ENCODE measurements at regions not wholly inside any gene's neighbourhood (a gene's known extent, or its start where the extent isn't known, plus 50 kb on each side); places are given as distances from the start of the nearest gene placed in this dataset.

- TF ChIP-seq CTCF (IDR thresholded peaks at IDR 0.05) (no peak; the same call in 1 of the 2 replicates), POLR2AphosphoS5 (IDR thresholded peaks at IDR 0.05; ENCODE audit: low read depth, low read length) (no peak), SIN3A (IDR thresholded peaks at IDR 0.05; ENCODE audit: borderline replicate concordance, insufficient read depth, low read depth, low read length) (no peak)
Observed at GRCh38 chr4:184310171-184310567, 92.5 kb upstream of the ENPP6 start.

All from Panc1 (cell line).